Sigmoid colon (tissue), 4 donors: ENCODE measurements at regions not wholly inside any gene's neighbourhood (a gene's known extent, or its start where the extent isn't known, plus 50 kb on each side); places are given as distances from the start of the nearest gene placed in this dataset.

Source experiments
- CTCF ChIP-seq, 4 experiments: fragments of 450-650 bp in 3 of 4; fragments of 200-600 bp in 1 of 4; IDR thresholded peaks; one replicate each; pipeline ENCODE4 v1.5.1; 2016 to 2019; ENCODE audit warnings: antibody characterized with exemption in 4 of 4, mild to moderate bottlenecking in 3 of 4, moderate library complexity in 2 of 4
- POLR2AphosphoS5 ChIP-seq, 4 donors: sonication (generic); formaldehyde crosslinking; IDR thresholded peaks; one replicate each; pipeline ENCODE4 v1.6.1; 2017; ENCODE audit warnings: antibody characterized with exemption in 4 of 4

- TF ChIP-seq CTCF (IDR thresholded peaks at IDR 0.05) = no peak
- no peak for TF ChIP-seq POLR2AphosphoS5 (IDR thresholded peaks at IDR 0.05)
Observed at GRCh38 chr2:37458133-37458532, 113.7 kb downstream of the QPCT start.
